ENCODE measurements at regions not wholly inside any gene's neighbourhood (a gene's known extent, or its start where the extent isn't known, plus 50 kb on each side); places are given as distances from the start of the nearest gene placed in this dataset.
A peak's percentile ranks its signal among the peaks of the same experiment; 100 is the strongest.

- CTCF ChIA-PET (ENCODE audit: low intra/inter-chr PET ratio) = no interaction called here
- Histone ChIP-seq H3K9ac (ENCODE audit: insufficient read depth in 1 of 2, low read depth in 2 of 2, low read length in 2 of 2) (no peak overlapping the region), H4K20me1 (replicated peaks; ENCODE audit: control insufficient read depth, insufficient read depth, low read length) (no peaks in the 10 kb centered on the region), H3K4me3 (no peak overlapping the region), H3K9me1 (ENCODE audit: control insufficient read depth, insufficient read depth, low read length) (no peaks in the 10 kb centered on the region), H3K36me3 (ENCODE audit: control insufficient read depth, insufficient read depth, low read length) (no peaks in the 10 kb centered on the region), H3K27me3 (ENCODE audit: control insufficient read depth in 2 of 2, insufficient read depth in 2 of 2, low read length in 2 of 2) (no peaks in the 10 kb centered on the region), H3K4me2 (ENCODE audit: insufficient read depth, low read length) (no peak overlapping the region), H3K27ac (ENCODE audit: extremely low read depth, low read depth, low read length) (no peak overlapping the region), H3K79me2 (ENCODE audit: control insufficient read depth, insufficient read depth, low read length) (no peaks in the 10 kb centered on the region), H3K9me3 (replicated peaks; ENCODE audit: control insufficient read depth, insufficient read depth, low read depth, low read length) (peaks cover 2% of the 10 kb centered on the region; the same call in 1 of the 2 replicates), H2AFZ (ENCODE audit: low read depth, low read length) (no peak overlapping the region), H3K4me1 (replicated peaks in 1 of 2; ENCODE audit: control insufficient read depth in 2 of 2, insufficient read depth in 2 of 2, low read length in 2 of 2) (no peaks in the 10 kb centered on the region)
- no peak for FAIRE-seq
- WGBS (ENCODE audit: insufficient coverage, low coverage, missing lambda C conversion rate) = 2% methylated on average over 9 of the region's 9 CpGs
- no peak for ATAC-seq
- TF ChIP-seq MAFF (IDR thresholded peaks at IDR 0.05; ENCODE audit: low read length) (peak; percentile 54; the same call in 1 of the 2 replicates), MAFK (IDR thresholded peaks at IDR 0.05; ENCODE audit: low read length) (peak; percentile 63), PHTF2 (CRISPR knock-in tag; IDR thresholded peaks at IDR 0.05) (no peak), NFRKB (IDR thresholded peaks at IDR 0.05; ENCODE audit: low read depth) (no peak), C11orf30 (IDR thresholded peaks at IDR 0.05; ENCODE audit: low read depth) (peak; percentile 27; the same call in 1 of the 2 replicates), ZNF316 (IDR thresholded peaks at IDR 0.05) (peak; percentile 66), BCL6 (CRISPR knock-in tag; IDR thresholded peaks at IDR 0.05) (no peak), MAFG (tag; conservative IDR thresholded peaks at IDR 0.05) (peak; percentile 60), ZNF507 (tag; conservative IDR thresholded peaks at IDR 0.05) (no peak)
- in situ Hi-C loops (cut with MboI) = no loop called here
- intact Hi-C loops (cut with micrococcal nuclease) = no loop called here
- POLR2A ChIA-PET = no interaction called here
- BruUV-seq (replicated peaks) = no TSS peak
- DNase-seq (ENCODE audit: extremely low read depth in 1 of 4, low spot score in 3 of 4) = no peak
These were observed 699.2 kb upstream of the ZP4 start for GRCh38 chr1:238589843-238590435.

GRCh38 chr1:238582816-238583215 is 692.1 kb upstream of the ZP4 start:
- intact Hi-C loops (cut with micrococcal nuclease) = no loop called here
- BruUV-seq (replicated peaks) = no TSS peak
- no peaks in the 10 kb centered on the region for H3K27me3 ChIP-seq (ENCODE audit: control insufficient read depth in 2 of 2, insufficient read depth in 2 of 2, low read length in 2 of 2)
- FAIRE-seq = no peak
- H3K4me3 ChIP-seq = no peak overlapping the region
- H4K20me1 ChIP-seq (replicated peaks; ENCODE audit: control insufficient read depth, insufficient read depth, low read length) = no peaks in the 10 kb centered on the region
- no peak overlapping the region for H3K9ac ChIP-seq (ENCODE audit: insufficient read depth in 1 of 2, low read depth in 2 of 2, low read length in 2 of 2)
- no peak for ATAC-seq
- no peaks in the 10 kb centered on the region for H3K4me1 ChIP-seq (replicated peaks in 1 of 2; ENCODE audit: control insufficient read depth in 2 of 2, insufficient read depth in 2 of 2, low read length in 2 of 2)
- H3K36me3 ChIP-seq (ENCODE audit: control insufficient read depth, insufficient read depth, low read length) = no peaks in the 10 kb centered on the region
- H3K79me2 ChIP-seq (ENCODE audit: control insufficient read depth, insufficient read depth, low read length) = no peaks in the 10 kb centered on the region
- POLR2A ChIA-PET = no interaction called here
- no peak overlapping the region for H2AFZ ChIP-seq (ENCODE audit: low read depth, low read length)
- no peak overlapping the region for H3K4me2 ChIP-seq (ENCODE audit: insufficient read depth, low read length)
- no peak for DNase-seq (ENCODE audit: extremely low read depth in 1 of 4, low spot score in 3 of 4)
- H3K9me1 ChIP-seq (ENCODE audit: control insufficient read depth, insufficient read depth, low read length) = no peaks in the 10 kb centered on the region
- 0 out of 2 replicates have a peak, but pooled peaks cover 2% of the 10 kb centered on the region for H3K9me3 ChIP-seq (replicated peaks; ENCODE audit: control insufficient read depth, insufficient read depth, low read depth, low read length)
- no peak overlapping the region for H3K27ac ChIP-seq (ENCODE audit: extremely low read depth, low read depth, low read length)
- CTCF ChIA-PET (ENCODE audit: low intra/inter-chr PET ratio) = no interaction called here
- in situ Hi-C loops (cut with MboI) = no loop called here
- WGBS (ENCODE audit: insufficient coverage, low coverage, missing lambda C conversion rate) = 0% methylated on average over 3 of the region's 3 CpGs
- TF ChIP-seq CGGBP1 (CRISPR knock-in tag; IDR thresholded peaks at IDR 0.05) (no peak), ZKSCAN8 (CRISPR knock-in tag; IDR thresholded peaks at IDR 0.05) (no peak), ZNF609 (CRISPR knock-in tag; IDR thresholded peaks at IDR 0.05; ENCODE audit: borderline replicate concordance) (no peak), NBN (IDR thresholded peaks at IDR 0.05; ENCODE audit: low read depth) (no peak)

Measured in K562 (cell line).